ENCODE measurements at regions not wholly inside any gene's neighbourhood (a gene's known extent, or its start where the extent isn't known, plus 50 kb on each side); places are given as distances from the start of the nearest gene placed in this dataset.

GRCh38 chr1:83548311-83548710 is 450.6 kb downstream of the TTLL7 start:
- no peaks in the 10 kb centered on the region for H3K27me3 ChIP-seq (ENCODE audit: low read depth)
- H3K4me1 ChIP-seq = no peaks in the 10 kb centered on the region
- H3K9me3 ChIP-seq = no peaks in the 10 kb centered on the region
- no peaks in the 10 kb centered on the region for H3K36me3 ChIP-seq (replicated peaks)
- H3K4me3 ChIP-seq = no peak overlapping the region
- in situ Hi-C loops (cut with MboI; ENCODE audit: low sequenced_read_pairs) = no loop called here
- DNase-seq (ENCODE audit: low spot score in 2 of 2) = no peak

- no peak overlapping the region for H3K4me3 ChIP-seq
- in situ Hi-C loops (cut with MboI; ENCODE audit: low sequenced_read_pairs) = no loop called here
- H3K27me3 ChIP-seq (ENCODE audit: low read depth) = no peaks in the 10 kb centered on the region
- H3K4me1 ChIP-seq = no peaks in the 10 kb centered on the region
- no peaks in the 10 kb centered on the region for H3K36me3 ChIP-seq (replicated peaks)
- H3K9me3 ChIP-seq = no peaks in the 10 kb centered on the region
- no peak for DNase-seq (ENCODE audit: low spot score in 2 of 2)
Observed at GRCh38 chr1:83547901-83548300, 451.0 kb downstream of the TTLL7 start.

- in situ Hi-C loops (cut with MboI; ENCODE audit: low sequenced_read_pairs) = no loop called here
- Histone ChIP-seq H3K27me3 (ENCODE audit: low read depth) (no peaks in the 10 kb centered on the region), H3K9me3 (no peaks in the 10 kb centered on the region), H3K36me3 (replicated peaks) (no peaks in the 10 kb centered on the region), H3K4me1 (no peaks in the 10 kb centered on the region), H3K4me3 (no peak overlapping the region)
- DNase-seq (ENCODE audit: low spot score in 2 of 2) = no peak
Observed at GRCh38 chr1:83546874-83547273, 452.1 kb downstream of the TTLL7 start.

GRCh38 chr1:83545066-83545862 is 453.7 kb downstream of the TTLL7 start:
- peak; percentile 18 to 22 for DNase-seq (ENCODE audit: low spot score in 2 of 2)
- no peaks in the 10 kb centered on the region for H3K4me1 ChIP-seq
- in situ Hi-C loops (cut with MboI; ENCODE audit: low sequenced_read_pairs) = no loop called here
- no peaks in the 10 kb centered on the region for H3K9me3 ChIP-seq
- H3K27me3 ChIP-seq (ENCODE audit: low read depth) = no peaks in the 10 kb centered on the region
- H3K4me3 ChIP-seq = no peak overlapping the region
- H3K36me3 ChIP-seq (replicated peaks) = no peaks in the 10 kb centered on the region

- Histone ChIP-seq H3K36me3 (replicated peaks) (no peaks in the 10 kb centered on the region), H3K27me3 (ENCODE audit: low read depth) (no peaks in the 10 kb centered on the region), H3K9me3 (no peaks in the 10 kb centered on the region), H3K4me1 (no peaks in the 10 kb centered on the region), H3K4me3 (no peak overlapping the region)
- in situ Hi-C loops (cut with MboI; ENCODE audit: low sequenced_read_pairs) = no loop called here
- DNase-seq (ENCODE audit: low spot score in 2 of 2) = no peak
Observed at GRCh38 chr1:83543222-83543973, 455.5 kb downstream of the TTLL7 start.

- no peaks in the 10 kb centered on the region for H3K27me3 ChIP-seq (ENCODE audit: low read depth)
- H3K36me3 ChIP-seq (replicated peaks) = no peaks in the 10 kb centered on the region
- no peak overlapping the region for H3K4me3 ChIP-seq
- H3K4me1 ChIP-seq = no peaks in the 10 kb centered on the region
- no peaks in the 10 kb centered on the region for H3K9me3 ChIP-seq
- DNase-seq (ENCODE audit: low spot score in 2 of 2) = no peak
- in situ Hi-C loops (cut with MboI; ENCODE audit: low sequenced_read_pairs) = no loop called here
Observed at GRCh38 chr1:83531521-83532309, 467.2 kb downstream of the TTLL7 start.

GRCh38 chr1:83530506-83530905 is 468.4 kb downstream of the TTLL7 start:
- no peaks in the 10 kb centered on the region for H3K4me1 ChIP-seq
- H3K4me3 ChIP-seq = no peak overlapping the region
- no peaks in the 10 kb centered on the region for H3K9me3 ChIP-seq
- DNase-seq (ENCODE audit: low spot score in 2 of 2) = no peak
- H3K36me3 ChIP-seq (replicated peaks) = no peaks in the 10 kb centered on the region
- H3K27me3 ChIP-seq (ENCODE audit: low read depth) = no peaks in the 10 kb centered on the region
- in situ Hi-C loops (cut with MboI; ENCODE audit: low sequenced_read_pairs) = no loop called here

- Histone ChIP-seq H3K27me3 (ENCODE audit: low read depth) (no peaks in the 10 kb centered on the region), H3K9me3 (no peaks in the 10 kb centered on the region), H3K36me3 (replicated peaks) (no peaks in the 10 kb centered on the region), H3K4me3 (no peak overlapping the region), H3K4me1 (no peaks in the 10 kb centered on the region)
- in situ Hi-C loops (cut with MboI; ENCODE audit: low sequenced_read_pairs) = no loop called here
- DNase-seq (ENCODE audit: low spot score in 2 of 2) = no peak
Observed at GRCh38 chr1:83527987-83528386, 470.9 kb downstream of the TTLL7 start.

GRCh38 chr1:83520797-83521196 is 478.1 kb downstream of the TTLL7 start:
- DNase-seq (ENCODE audit: low spot score in 2 of 2) = no peak
- no peaks in the 10 kb centered on the region for H3K9me3 ChIP-seq
- in situ Hi-C loops (cut with MboI; ENCODE audit: low sequenced_read_pairs) = no loop called here
- no peak overlapping the region for H3K4me3 ChIP-seq
- H3K27me3 ChIP-seq (ENCODE audit: low read depth) = no peaks in the 10 kb centered on the region
- no peaks in the 10 kb centered on the region for H3K36me3 ChIP-seq (replicated peaks)
- peaks cover 12% of the 10 kb centered on the region for H3K4me1 ChIP-seq

- no peaks in the 10 kb centered on the region for H3K9me3 ChIP-seq
- peaks cover 32% of the 10 kb centered on the region for H3K4me1 ChIP-seq
- in situ Hi-C loops (cut with MboI; ENCODE audit: low sequenced_read_pairs) = no loop called here
- no peaks in the 10 kb centered on the region for H3K36me3 ChIP-seq (replicated peaks)
- no peak overlapping the region for H3K4me3 ChIP-seq
- no peak for DNase-seq (ENCODE audit: low spot score in 2 of 2)
- H3K27me3 ChIP-seq (ENCODE audit: low read depth) = no peaks in the 10 kb centered on the region
Observed at GRCh38 chr1:83516369-83516768, 482.6 kb downstream of the TTLL7 start.

GRCh38 chr1:83515578-83516154 is 483.3 kb downstream of the TTLL7 start:
- no peaks in the 10 kb centered on the region for H3K36me3 ChIP-seq (replicated peaks)
- H3K9me3 ChIP-seq = no peaks in the 10 kb centered on the region
- in situ Hi-C loops (cut with MboI; ENCODE audit: low sequenced_read_pairs) = no loop called here
- H3K4me3 ChIP-seq = no peak overlapping the region
- no peaks in the 10 kb centered on the region for H3K27me3 ChIP-seq (ENCODE audit: low read depth)
- DNase-seq (ENCODE audit: low spot score in 2 of 2) = no peak
- H3K4me1 ChIP-seq = peaks cover 32% of the 10 kb centered on the region

GRCh38 chr1:83512373-83513193 is 486.3 kb downstream of the TTLL7 start:
- in situ Hi-C loops (cut with MboI; ENCODE audit: low sequenced_read_pairs) = no loop called here
- no peak for DNase-seq (ENCODE audit: low spot score in 2 of 2)
- no peak overlapping the region for H3K4me3 ChIP-seq

GRCh38 chr1:83511146-83511726 is 487.7 kb downstream of the TTLL7 start:
- no peaks in the 10 kb centered on the region for H3K9me3 ChIP-seq
- in situ Hi-C loops (cut with MboI; ENCODE audit: low sequenced_read_pairs) = no loop called here
- H3K36me3 ChIP-seq (replicated peaks) = no peaks in the 10 kb centered on the region
- H3K4me3 ChIP-seq = no peak overlapping the region
- no peaks in the 10 kb centered on the region for H3K27me3 ChIP-seq (ENCODE audit: low read depth)
- DNase-seq (ENCODE audit: low spot score in 2 of 2) = no peak
- peaks cover 24% of the 10 kb centered on the region for H3K4me1 ChIP-seq

More at GRCh38 chr1:83512373-83513193, 486.3 kb downstream of the TTLL7 start:
- peaks cover 32% of the 10 kb centered on the region for H3K4me1 ChIP-seq
- no peaks in the 10 kb centered on the region for H3K27me3 ChIP-seq (ENCODE audit: low read depth)
- no peaks in the 10 kb centered on the region for H3K36me3 ChIP-seq (replicated peaks)
- no peaks in the 10 kb centered on the region for H3K9me3 ChIP-seq
